Nephron progenitor cell (in vitro differentiated cells): ENCODE measurements at regions not wholly inside any gene's neighbourhood (a gene's known extent, or its start where the extent isn't known, plus 50 kb on each side); places are given as distances from the start of the nearest gene placed in this dataset.

Experiments used
- DNase-seq: peaks from one replicate; pipeline ENCODE4 v3.0.0; 2021
- H3K27ac Mint-ChIP-seq: 2 replicates; pipeline ENCODE4 v1.8.0; 2021; ENCODE audit warnings: mild to moderate bottlenecking, moderate library complexity, mixed read lengths
- H3K27me3 Mint-ChIP-seq: 2 replicates; pipeline ENCODE4 v1.8.0; 2021; ENCODE audit warnings: mild to moderate bottlenecking, low read depth, mixed read lengths; ENCODE audit not compliant: poor library complexity
- H3K36me3 Mint-ChIP-seq: 2 replicates; pipeline ENCODE4 v1.8.0; 2021; ENCODE audit warnings: low read depth, mixed read lengths
- H3K4me1 Mint-ChIP-seq: 2 replicates; pipeline ENCODE4 v1.8.0; 2021; ENCODE audit warnings: mixed read lengths
- H3K4me3 Mint-ChIP-seq: 2 replicates; pipeline ENCODE4 v1.8.0; 2021; ENCODE audit warnings: mild to moderate bottlenecking, moderate library complexity, mixed read lengths
- H3K9me3 Mint-ChIP-seq: 2 replicates; pipeline ENCODE4 v1.8.0; 2021; ENCODE audit warnings: mild to moderate bottlenecking, moderate library complexity, mixed read lengths
- CTCF ChIP-seq: fragments of 200-600 bp; sonication (generic); IDR thresholded peaks from 2 replicates; pipeline ENCODE4 v1.5.0; 2021; ENCODE audit warnings: antibody characterized with exemption

- no peaks in the 10 kb centered on the region for H3K36me3 Mint-ChIP-seq
- peaks cover 22% of the 10 kb centered on the region for H3K9me3 Mint-ChIP-seq
- peak overlapping the region; percentile 21 for H3K27ac Mint-ChIP-seq
- no peak for TF ChIP-seq CTCF
- peaks cover 6% of the 10 kb centered on the region for H3K27me3 Mint-ChIP-seq
- no peak overlapping the region for H3K4me3 Mint-ChIP-seq
- peaks cover 13% of the 10 kb centered on the region for H3K4me1 Mint-ChIP-seq
- DNase-seq = no peak
Observed at GRCh38 chr16:73771196-73772064, 525.2 kb upstream of the PSMD7 start.

GRCh38 chr16:73768786-73769203 lies 527.8 kb upstream of the PSMD7 start:
- Mint-ChIP-seq H3K4me1 (peaks cover 5% of the 10 kb centered on the region), H3K4me3 (no peak overlapping the region), H3K36me3 (no peaks in the 10 kb centered on the region), H3K27ac (no peak overlapping the region), H3K9me3 (peaks cover 22% of the 10 kb centered on the region), H3K27me3 (peaks cover 4% of the 10 kb centered on the region)
- DNase-seq = no peak
- TF ChIP-seq CTCF = no peak

GRCh38 chr16:73764321-73764720 lies 532.3 kb upstream of the PSMD7 start:
- Mint-ChIP-seq H3K36me3 (no peaks in the 10 kb centered on the region), H3K4me3 (no peak overlapping the region), H3K27ac (no peak overlapping the region), H3K9me3 (peaks cover 25% of the 10 kb centered on the region), H3K4me1 (peaks cover 5% of the 10 kb centered on the region), H3K27me3 (peaks cover 3% of the 10 kb centered on the region)
- no peak for DNase-seq
- no peak for TF ChIP-seq CTCF

- H3K27ac Mint-ChIP-seq = no peak overlapping the region
- DNase-seq = no peak
Observed at GRCh38 chr16:73756289-73757178, 540.1 kb upstream of the PSMD7 start.

GRCh38 chr16:73753931-73754330 lies 542.7 kb upstream of the PSMD7 start:
- H3K36me3 Mint-ChIP-seq = no peaks in the 10 kb centered on the region
- no peak overlapping the region for H3K27ac Mint-ChIP-seq

More at GRCh38 chr16:73756289-73757178, 540.1 kb upstream of the PSMD7 start:
- Mint-ChIP-seq H3K36me3 (no peaks in the 10 kb centered on the region), H3K4me1 (peaks cover 13% of the 10 kb centered on the region), H3K27me3 (peaks cover 7% of the 10 kb centered on the region), H3K9me3 (peaks cover 25% of the 10 kb centered on the region), H3K4me3 (no peak overlapping the region)
- TF ChIP-seq CTCF = no peak

More at GRCh38 chr16:73753931-73754330, 542.7 kb upstream of the PSMD7 start:
- H3K27me3 Mint-ChIP-seq = peaks cover 7% of the 10 kb centered on the region
- H3K4me1 Mint-ChIP-seq = peaks cover 21% of the 10 kb centered on the region
- no peak overlapping the region for H3K4me3 Mint-ChIP-seq
- no peak for TF ChIP-seq CTCF
- H3K9me3 Mint-ChIP-seq = peaks cover 7% of the 10 kb centered on the region
- DNase-seq = no peak
